ENCODE measurements at regions not wholly inside any gene's neighbourhood (a gene's known extent, or its start where the extent isn't known, plus 50 kb on each side); places are given as distances from the start of the nearest gene placed in this dataset.

GRCh38 chr6:44655412-44656342 is 268.2 kb downstream of the CDC5L start:
- no peak for TF ChIP-seq POLR2A (IDR thresholded peaks at IDR 0.05)
- TF ChIP-seq CTCF (IDR thresholded peaks at IDR 0.05) = peak; percentile 81 to 95 (median 90)
